ENCODE measurements at regions not wholly inside any gene's neighbourhood (a gene's known extent, or its start where the extent isn't known, plus 50 kb on each side); places are given as distances from the start of the nearest gene placed in this dataset.

GRCh38 chr2:41909584-41909983, 138.2 kb upstream of the PKDCC start:
- no peak for TF ChIP-seq CTCF (IDR thresholded peaks at IDR 0.05)
- no peak for TF ChIP-seq ZFP36 (IDR thresholded peaks at IDR 0.05; ENCODE audit: borderline replicate concordance, partially characterized antibody)
- no peak for TF ChIP-seq ZNF302 (CRISPR knock-in tag; IDR thresholded peaks at IDR 0.05)
- no peak for TF ChIP-seq PHF8 (IDR thresholded peaks at IDR 0.05; ENCODE audit: borderline replicate concordance, low read depth)

Measured in A549 (cell line).